ENCODE measurements at regions not wholly inside any gene's neighbourhood (a gene's known extent, or its start where the extent isn't known, plus 50 kb on each side); places are given as distances from the start of the nearest gene placed in this dataset.

GRCh38 chr20:60558486-60558885 lies 600.3 kb downstream of the CDH26 start:
- TF ChIP-seq PATZ1 (CRISPR knock-in tag; IDR thresholded peaks at IDR 0.05; ENCODE audit: borderline replicate concordance) (no peak), BACH2 (CRISPR knock-in tag; IDR thresholded peaks at IDR 0.05; ENCODE audit: borderline replicate concordance) (no peak), OSR1 (CRISPR knock-in tag; IDR thresholded peaks at IDR 0.05) (no peak), TSHZ2 (CRISPR knock-in tag; IDR thresholded peaks at IDR 0.05) (no peak), ZFP3 (CRISPR knock-in tag; IDR thresholded peaks at IDR 0.05) (no peak), TCF4 (CRISPR knock-in tag; IDR thresholded peaks at IDR 0.05; ENCODE audit: borderline replicate concordance) (no peak), ARNTL (CRISPR knock-in tag; IDR thresholded peaks at IDR 0.05; ENCODE audit: borderline replicate concordance, low read depth) (no peak), CREB5 (CRISPR knock-in tag; IDR thresholded peaks at IDR 0.05; ENCODE audit: low read depth) (no peak), CSDC2 (CRISPR knock-in tag; IDR thresholded peaks at IDR 0.05) (no peak), GLIS3 (CRISPR knock-in tag; IDR thresholded peaks at IDR 0.05) (no peak), ZNF70 (CRISPR knock-in tag; IDR thresholded peaks at IDR 0.05) (no peak), TOX (CRISPR knock-in tag; IDR thresholded peaks at IDR 0.05; ENCODE audit: borderline replicate concordance) (no peak), ZC3H10 (CRISPR knock-in tag; IDR thresholded peaks at IDR 0.05) (no peak), ISL1 (CRISPR knock-in tag; IDR thresholded peaks at IDR 0.05) (no peak), ESRRG (CRISPR knock-in tag; IDR thresholded peaks at IDR 0.05) (no peak), RARB (CRISPR knock-in tag; IDR thresholded peaks at IDR 0.05) (no peak), PPARA (CRISPR knock-in tag; IDR thresholded peaks at IDR 0.05; ENCODE audit: borderline replicate concordance) (no peak), CSRNP3 (CRISPR knock-in tag; IDR thresholded peaks at IDR 0.05) (no peak)
- ATAC-seq = no peak

GRCh38 chr20:60559462-60559861 lies 601.2 kb downstream of the CDH26 start:
- ATAC-seq = no peak
- TF ChIP-seq PATZ1 (CRISPR knock-in tag; IDR thresholded peaks at IDR 0.05; ENCODE audit: borderline replicate concordance) = no peak
- TF ChIP-seq ESRRG (CRISPR knock-in tag; IDR thresholded peaks at IDR 0.05) = no peak
- TF ChIP-seq POU6F1 (CRISPR knock-in tag; IDR thresholded peaks at IDR 0.05; ENCODE audit: borderline replicate concordance, low read depth) = no peak
- no peak for TF ChIP-seq RARB (CRISPR knock-in tag; IDR thresholded peaks at IDR 0.05)
- no peak for TF ChIP-seq GLIS3 (CRISPR knock-in tag; IDR thresholded peaks at IDR 0.05)
- no peak for TF ChIP-seq ZFP30 (CRISPR knock-in tag; IDR thresholded peaks at IDR 0.05)
